Left colon (tissue), 2 donors: ENCODE measurements at regions not wholly inside any gene's neighbourhood (a gene's known extent, or its start where the extent isn't known, plus 50 kb on each side); places are given as distances from the start of the nearest gene placed in this dataset.

Source experiments
- ATAC-seq: fragments of 200-7000 bp; cut with Tn5 transposase; one replicate; pipeline ENCODE4 v1.9.1; 2020; ENCODE audit warnings: mild to moderate bottlenecking, moderate library complexity
- DNase-seq, 2 donors: peaks; one replicate each; pipeline ENCODE4 v3.0.0-alpha.2; 2020
- intact Hi-C, 2 donors: fragments of 100-400 bp; cut with DNase I in 1 of 2; cut with micrococcal nuclease in 1 of 2; formaldehyde crosslinking; loops; one replicate each; pipeline versions ENCODE4 v1.11.2 to v1.14.0; 2022; cut with DNase I, micrococcal nuclease
- donor health status: DM: no; HTN: no; CAD: no.
- donor health status: DM: yes; HTN: yes; CAD: no.

DNA sequence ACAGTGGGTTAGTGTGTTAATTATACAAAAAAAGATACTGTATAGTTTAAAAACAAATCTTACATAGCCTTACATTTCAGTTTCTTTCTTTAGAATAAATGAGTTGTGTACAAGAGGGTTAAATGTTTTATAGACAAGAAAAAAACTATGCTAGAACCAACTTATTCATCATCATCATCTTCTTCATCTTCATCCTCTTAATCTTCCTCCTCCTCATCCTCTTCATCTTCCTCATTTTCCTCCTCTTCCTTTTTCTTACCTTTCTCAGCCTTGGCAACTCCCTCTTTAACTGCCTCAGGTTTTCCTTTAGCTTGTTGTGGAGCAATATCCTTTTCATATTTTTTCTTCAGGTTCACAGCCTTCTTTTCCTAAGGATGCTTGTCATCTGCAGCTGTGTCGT, 53.7 kb downstream of the RPS12 start:
- intact Hi-C loops = no loop called here
- no peak for DNase-seq
- ATAC-seq = no peak

DNA sequence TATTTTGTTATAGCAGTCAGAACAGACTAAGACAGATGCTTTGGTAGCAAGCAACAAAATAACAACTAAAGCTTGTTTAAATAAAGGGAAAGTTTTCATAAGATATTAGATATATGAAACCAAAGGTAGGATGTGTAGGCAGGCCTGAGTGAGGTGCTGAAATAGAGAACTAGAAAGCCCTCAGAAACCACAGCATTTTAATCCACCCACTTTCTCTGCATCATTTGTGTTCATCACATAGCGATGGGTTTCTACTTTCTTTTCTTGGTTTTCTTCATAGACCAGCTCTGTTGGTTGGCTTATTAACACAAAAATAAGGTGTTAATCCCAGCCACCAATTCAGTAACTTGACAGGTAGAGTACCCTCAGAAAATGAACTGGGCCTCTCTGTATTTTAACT, 58.6 kb downstream of the RPS12 start:
- intact Hi-C loops = no loop called here
- no peak for DNase-seq
- ATAC-seq = no peak

DNA sequence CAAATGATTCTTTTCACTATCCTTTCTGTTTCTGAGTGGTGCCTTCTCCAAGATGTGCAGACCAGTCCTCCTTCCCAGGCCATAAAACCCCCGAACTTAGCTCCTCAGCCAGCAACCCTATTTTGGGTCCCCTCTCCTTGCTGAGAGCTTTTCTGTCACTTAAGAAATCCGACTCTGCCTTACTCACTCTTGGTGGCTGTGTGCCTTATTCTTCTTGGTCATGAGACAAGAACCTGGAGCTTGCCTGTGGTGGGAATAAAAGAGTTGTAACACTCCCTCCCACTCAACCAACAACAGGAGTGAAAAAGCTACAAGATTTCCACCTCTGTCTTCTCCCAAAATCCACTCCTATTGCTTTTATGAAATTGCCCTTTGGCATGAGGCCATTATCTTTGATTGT, 62.6 kb downstream of the RPS12 start:
- ATAC-seq = no peak
- intact Hi-C loops = no loop called here

DNA sequence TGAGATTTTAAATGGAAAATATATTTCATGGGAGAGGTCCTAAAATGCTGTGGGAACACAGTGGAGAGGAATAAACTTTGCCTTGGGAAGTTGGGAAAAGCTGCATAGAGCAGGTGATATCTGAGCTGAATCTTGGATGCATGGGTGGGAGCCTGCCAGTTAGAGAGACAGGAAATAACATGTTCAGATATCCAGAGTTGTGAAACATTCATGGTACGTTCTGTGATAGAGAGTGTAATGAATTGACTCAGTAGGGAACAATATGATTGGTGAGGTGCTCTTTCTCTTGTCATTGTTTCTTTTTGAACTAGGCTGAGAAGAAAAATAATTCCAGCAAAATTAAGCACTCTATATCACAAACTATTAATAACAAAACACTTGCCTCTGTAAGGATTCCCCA, 72.8 kb downstream of the RPS12 start:
- intact Hi-C loops = no loop called here
- no peak for ATAC-seq
- no peak for DNase-seq

More for the DNA sequence above, 62.6 kb downstream of the RPS12 start:
- DNase-seq = no peak

DNA sequence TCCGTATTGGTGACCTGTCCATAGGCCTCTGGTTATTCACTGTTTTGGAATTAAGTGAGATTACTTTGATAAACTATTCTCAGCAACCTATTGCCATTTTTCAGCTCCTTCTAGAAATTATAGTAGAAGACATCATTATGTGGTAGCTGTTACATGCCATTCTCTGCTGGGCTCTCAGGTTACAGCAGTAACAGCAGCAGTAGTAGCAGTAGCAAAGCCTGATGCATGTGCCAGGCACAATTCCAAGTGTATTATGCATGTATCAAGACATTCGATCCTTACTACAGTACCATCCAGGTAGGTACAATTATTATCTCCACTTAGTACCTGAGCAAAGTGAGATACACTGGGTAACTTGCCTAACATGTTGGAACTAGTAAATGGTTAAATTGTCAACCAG, 74.3 kb downstream of the RPS12 start:
- intact Hi-C loops = no loop called here
- no peak for ATAC-seq
- DNase-seq = no peak

DNA sequence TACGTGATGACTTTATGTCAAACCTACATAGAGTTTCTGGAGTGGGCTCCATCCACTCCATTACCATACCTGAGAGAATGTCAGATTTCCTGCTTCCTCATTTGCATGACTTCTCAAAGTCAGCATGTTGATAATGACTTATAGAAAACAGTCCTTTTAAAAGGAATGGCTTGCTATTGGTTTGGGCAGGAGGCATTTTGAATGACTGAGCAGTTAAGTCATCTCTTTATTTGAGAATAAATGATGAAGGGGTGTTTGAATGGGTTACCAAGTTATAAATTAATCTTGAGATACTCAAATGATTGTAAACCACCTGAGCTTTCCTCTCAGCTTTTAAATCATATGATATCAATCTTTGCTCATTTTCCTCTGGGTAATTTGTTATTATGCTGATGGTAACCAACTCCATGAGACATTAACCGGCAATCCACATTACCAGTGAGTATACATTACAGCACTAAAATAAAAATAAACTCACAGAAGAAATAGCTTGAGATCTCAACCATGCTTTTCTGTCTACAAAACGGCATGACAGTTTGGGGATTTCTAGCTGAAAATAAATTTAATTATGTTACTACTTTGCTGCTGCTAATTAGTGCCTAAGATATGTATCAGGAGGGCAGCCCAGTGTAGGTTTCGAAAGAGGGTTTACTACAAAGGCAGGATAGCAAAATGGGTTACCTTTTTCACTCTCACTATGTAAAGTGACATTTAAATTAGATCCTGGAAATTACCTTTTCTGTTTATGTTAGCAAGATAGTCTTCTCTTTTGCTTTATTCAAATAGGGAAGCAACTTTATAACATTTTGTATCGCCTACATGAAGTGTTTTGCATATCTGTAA, 78.8 kb downstream of the RPS12 start:
- ATAC-seq = no peak
- DNase-seq = no peak
- intact Hi-C loops = no loop called here

DNA sequence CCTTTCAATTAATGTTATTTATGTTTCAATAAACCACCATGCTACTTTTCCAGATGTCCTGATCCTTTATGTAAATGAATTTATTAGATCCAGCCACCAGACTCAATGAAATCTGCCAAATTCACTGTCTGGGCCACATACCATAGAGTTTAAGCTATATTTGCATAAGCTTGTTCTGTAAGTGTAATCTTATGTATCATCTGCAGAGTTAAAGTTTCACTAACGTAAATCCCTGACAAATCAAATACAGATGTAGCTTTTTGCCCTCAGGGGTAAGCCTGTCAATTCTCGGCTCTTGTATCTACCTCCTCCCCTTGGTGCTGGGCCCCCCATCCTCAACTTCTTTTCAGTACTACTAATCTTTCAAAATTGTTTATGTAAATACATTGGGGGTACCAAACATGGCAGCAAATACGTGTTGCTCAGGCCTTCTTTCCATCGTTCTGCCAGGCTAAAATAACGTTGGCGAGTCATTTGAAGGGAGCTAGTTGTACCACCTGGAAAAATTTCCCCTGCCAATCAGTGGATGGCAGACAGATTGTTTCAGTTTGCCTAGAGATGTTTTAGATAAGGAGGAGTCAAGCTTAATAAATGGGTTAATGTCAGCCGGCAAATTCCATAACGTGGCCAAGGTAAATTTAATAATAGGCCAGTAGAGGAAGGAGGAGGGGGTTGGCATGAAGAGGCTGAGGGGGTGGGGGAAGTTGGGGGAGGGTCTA, 79.6 kb downstream of the RPS12 start:
- intact Hi-C loops = no loop called here

DNA sequence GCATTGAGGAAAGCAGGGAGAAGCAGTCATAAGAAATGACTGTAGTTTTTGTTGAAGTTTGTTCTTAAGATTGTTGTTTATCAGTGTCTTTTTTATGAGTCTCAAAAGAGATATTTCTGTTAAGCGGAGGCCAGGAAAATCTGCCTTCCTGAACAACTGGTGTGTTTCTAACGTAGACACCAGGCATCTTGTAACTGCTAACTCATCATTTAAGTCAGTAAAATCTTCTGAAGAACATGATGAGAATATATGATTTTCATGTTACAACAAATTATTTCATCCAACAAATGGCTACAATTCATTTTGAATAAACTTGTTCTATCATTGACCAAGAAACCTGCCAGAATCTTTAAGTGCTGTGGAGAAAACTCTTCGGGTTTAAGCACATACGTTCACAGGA, 84.0 kb downstream of the RPS12 start:
- ATAC-seq (no peak), DNase-seq (no peak)
- intact Hi-C loops = no loop called here

More for the DNA sequence above, 79.6 kb downstream of the RPS12 start:
- ATAC-seq (no peak), DNase-seq (no peak)

DNA sequence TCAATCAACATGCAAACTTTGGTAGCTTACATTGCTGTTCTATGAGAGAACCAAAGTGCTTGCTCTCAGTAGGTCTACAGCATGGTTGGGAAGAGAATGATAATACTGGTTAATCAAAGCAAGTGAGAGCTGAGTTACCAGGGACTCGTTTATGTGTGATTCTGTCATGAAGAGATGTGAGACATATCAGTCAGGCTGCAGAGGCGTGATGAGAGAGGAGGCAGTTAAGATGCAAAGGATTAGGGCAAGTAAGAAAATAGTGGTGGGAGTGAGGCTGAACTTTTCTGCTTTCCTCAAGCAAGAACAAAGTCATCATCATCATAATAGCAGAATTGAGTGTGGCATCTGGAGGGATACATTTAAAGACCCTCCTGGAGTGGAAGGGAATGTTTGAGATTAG, 86.5 kb downstream of the RPS12 start:
- intact Hi-C loops = no loop called here
- no peak for DNase-seq
- no peak for ATAC-seq

DNA sequence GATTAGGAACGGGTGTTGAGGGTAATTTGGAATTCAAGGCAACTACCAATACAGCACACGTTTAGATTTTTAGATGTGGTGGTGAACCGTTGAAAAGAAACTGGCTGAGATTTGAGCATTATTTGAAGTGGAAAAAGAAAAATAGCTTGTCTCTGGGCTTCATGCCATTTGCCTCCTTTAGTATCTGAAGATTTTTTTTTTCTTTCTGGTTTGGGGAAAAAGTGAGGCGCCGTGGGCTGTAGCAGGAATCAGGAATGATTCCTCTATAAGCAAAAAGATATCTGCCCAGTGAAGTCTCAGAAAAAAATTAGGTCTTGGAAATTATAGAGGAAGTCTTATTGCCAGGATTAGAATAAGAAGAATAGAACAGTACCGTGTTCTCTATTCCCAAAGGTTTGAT, 88.5 kb downstream of the RPS12 start:
- ATAC-seq (no peak), DNase-seq (no peak)
- intact Hi-C loops = no loop called here

DNA sequence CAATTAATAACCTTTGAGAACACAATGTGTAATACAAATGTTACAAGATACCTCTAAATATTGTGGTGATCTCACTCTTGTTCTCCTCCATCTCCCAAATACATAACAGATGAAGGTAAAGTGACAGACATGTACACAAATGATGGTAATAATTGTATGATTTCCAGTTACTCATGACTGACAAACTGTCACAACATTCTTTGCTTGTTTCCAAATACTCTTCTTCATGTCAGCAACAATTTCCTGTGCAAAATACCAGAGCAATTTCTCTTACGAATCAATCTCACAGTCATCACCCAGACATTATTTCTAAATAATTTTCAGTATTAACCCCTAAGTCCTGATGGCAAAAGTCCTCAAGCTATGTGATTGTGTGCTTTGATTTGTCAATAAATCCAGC, 92.9 kb downstream of the RPS12 start:
- intact Hi-C loops = no loop called here
- DNase-seq (no peak), ATAC-seq (no peak)

DNA sequence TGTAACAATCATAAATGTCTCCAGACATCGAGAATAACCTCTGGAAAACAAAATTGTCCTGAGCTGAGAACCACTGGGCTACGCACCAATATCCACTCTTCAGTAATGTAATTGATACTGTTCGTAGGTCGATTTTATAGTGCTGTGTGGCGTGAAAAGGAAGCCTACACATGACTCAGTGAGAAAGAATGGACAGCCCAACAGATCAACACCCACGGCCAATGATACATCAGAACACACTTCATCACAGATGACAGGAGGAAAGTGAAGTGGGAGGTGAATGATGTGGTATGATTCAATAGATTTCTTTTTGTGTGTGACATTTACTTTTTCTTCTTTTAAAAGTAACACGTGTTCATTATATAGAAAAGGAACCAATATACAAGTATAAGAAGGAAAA, 93.5 kb downstream of the RPS12 start:
- ATAC-seq = no peak
- DNase-seq = no peak
- intact Hi-C loops = no loop called here

DNA sequence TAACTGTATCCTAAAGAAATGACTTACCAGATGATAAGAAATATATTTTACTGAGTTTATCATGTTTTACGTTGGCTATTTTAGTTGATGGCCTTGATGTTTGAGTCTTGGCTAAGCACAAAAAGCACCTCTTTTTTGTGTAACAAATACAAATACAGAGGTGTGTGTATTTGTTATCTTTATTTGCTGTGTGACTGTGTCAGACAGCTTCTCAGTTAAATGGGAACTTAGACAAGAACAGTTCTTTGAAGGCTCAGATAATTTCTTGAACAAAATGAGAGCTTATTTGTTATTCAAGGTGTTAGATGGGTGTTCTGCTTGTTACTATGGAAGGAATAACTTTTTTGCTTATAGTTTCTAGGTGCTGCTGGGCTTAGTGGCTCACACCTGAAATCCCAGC, 95.4 kb downstream of the RPS12 start:
- ATAC-seq = no peak
- intact Hi-C loops = no loop called here
- no peak for DNase-seq

DNA sequence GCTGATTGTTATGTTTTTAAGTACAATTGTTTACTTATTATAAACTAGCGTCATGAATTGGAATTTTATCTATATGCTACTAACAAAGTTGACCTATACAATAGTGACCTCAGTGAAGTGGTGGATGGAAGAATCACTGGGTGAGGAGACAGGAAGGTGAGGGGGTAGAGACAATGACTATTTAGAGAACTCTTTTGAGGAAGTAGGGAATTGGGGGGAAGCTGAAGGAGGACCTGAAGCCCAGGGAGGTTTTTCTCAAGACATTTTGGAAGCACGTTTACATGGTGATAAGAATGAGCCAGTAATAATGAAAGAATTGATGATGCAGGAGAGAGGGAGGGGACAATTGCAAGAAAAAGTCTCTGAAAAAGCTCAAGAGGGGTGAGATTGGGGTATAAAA, 96.4 kb downstream of the RPS12 start:
- no peak for DNase-seq
- intact Hi-C loops = no loop called here
- ATAC-seq = no peak

DNA sequence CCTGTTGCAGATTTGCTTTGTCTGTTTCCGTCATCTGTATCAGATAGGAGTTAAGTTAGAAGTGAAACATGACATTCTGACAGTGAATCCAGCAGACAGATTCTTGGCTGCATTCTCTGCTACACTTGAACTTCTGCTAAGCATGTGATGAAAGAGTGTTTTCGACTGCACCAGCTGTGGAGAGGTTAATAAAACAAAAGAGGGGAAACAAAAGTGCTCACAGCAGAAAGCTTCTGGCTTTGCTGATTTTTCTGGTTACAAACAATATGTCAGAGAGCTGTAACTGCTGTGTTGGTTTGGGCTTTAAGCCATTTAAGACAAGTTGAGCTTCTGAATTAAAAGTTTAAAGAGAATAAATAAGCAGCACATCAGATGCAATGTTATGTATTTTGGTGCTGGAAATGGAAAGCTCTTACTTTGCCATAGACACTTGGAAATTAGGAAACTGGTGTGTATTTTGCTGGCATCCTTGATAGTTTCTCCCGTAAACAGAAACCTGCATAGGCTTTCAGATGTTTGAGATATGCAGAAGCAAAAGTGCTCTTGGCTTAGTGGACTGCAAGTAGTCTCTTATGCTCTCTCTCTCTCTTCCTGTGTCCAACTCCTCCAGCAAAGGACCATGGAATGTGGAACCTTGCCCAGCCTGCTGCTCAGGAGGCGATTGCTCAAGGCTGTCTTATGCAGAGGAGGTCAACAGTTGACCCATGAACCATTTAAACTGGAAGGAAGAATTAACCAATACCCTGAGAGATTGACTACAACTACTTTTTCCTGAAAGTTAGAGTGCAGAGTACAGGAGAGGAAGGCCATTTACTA, 104.9 kb downstream of the RPS12 start:
- intact Hi-C loops = no loop called here
- ATAC-seq = no peak
- DNase-seq = peak; percentile 12 to 44

DNA sequence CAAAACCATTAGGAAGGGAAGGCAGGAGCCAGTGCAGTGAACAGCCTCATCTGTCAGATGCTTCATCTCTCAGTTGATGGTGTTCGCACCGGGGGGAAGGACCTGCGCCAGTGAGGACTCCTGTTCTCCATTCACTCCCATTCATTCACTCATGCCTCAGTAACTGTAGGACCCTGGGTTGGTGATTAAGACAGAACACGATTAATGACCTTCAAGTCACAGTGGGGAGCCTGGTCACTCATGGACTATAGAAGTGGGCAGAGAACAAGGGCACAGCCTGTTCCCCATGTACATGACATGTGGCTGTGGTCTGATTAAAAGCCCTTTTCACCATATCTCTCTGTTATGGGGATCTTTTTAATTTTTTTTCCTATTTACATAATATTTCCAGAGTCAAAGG, 113.3 kb downstream of the RPS12 start:
- intact Hi-C loops = no loop called here
- no peak for ATAC-seq
- DNase-seq = no peak

DNA sequence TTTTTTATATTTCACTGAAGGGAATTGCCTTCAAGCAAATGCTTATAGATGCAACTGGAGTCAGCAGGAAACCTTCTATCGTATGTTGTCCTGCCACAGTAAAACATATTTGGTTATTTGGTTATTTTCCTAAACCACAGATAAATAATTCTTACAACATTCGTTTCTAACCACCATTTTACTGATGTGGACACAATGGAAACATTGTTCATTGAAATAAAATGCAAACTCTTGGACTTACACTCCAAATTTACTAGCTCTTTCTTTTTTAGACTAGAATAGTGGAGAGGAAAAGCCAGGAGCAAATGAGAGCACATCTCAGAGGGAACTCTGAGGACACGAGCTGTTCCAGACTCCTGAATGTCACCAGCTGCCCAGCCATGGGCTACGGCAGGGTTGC, 114.8 kb downstream of the RPS12 start:
- ATAC-seq (no peak), DNase-seq (no peak)
- intact Hi-C loops = no loop called here

DNA sequence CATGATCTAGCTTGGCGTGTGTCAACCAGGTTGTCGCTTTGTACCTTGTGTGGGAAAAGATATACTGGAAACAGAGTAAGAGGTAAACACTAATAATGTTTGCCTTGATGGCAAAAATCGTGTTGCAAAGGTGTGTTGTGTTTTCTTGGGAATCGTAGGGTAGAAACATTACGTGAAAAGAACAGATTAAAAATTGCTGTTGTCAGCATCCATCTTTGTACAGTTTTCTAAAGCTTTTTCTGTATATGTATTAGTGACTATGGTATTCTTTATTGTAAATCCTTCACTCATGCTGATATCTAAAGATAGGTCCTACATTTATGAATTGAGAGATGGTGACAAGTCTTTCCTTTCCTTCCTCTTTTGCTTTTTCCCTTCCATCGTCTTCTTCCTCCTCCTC, 116.9 kb downstream of the RPS12 start:
- intact Hi-C loops = no loop called here
- ATAC-seq = no peak
- DNase-seq = no peak

DNA sequence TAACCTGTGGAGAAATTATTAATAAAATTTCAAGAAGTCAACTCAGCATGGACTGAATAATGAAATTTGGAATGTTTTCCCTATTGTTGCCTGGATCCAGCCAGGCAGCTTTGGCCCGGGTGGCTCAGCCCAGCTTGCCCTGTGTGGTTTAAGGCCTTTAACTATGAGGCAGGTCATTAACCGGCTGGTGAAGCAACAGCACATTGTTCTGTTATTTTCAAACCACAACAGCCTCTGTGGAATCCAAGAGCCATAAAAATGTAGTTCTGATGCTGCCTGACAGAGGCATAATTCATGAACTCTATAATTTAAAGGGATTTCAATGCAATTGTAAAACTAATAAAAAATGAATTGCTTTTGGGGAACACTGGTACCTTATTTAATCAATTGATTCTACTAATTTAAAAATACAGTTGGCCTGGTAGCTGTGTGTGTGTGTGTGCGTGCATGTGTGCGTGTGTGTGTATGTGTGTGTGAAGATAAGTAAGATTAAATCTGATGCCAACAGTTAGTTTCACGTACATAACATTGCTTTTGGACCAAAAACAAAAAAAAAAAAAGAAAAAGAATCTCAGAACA, 117.7 kb downstream of the RPS12 start:
- ATAC-seq = no peak
- no peak for DNase-seq
- intact Hi-C loops = no loop called here

DNA sequence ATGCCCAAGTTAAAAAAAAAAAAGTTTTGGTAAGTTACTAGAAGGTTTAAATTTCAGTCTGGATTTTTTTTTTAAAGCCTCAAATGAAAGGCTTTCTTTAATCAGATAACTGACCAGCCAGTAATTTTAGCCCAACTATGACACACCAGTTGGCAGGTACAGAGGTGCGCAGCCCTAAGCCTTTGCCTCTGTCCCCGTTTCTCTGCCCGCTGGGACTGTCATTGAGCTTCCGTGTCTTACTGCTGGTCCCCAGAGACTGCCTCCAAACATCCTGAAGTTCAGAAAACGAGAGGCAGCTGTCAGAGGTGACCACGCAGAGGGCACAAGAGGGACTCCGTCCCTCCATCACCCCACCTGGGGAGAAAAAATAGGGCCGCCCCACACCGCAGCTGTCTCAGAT, 118.2 kb downstream of the RPS12 start:
- DNase-seq (no peak), ATAC-seq (no peak)
- intact Hi-C loops = no loop called here
